HepG2 (cell line): ENCODE measurements at regions not wholly inside any gene's neighbourhood (a gene's known extent, or its start where the extent isn't known, plus 50 kb on each side); places are given as distances from the start of the nearest gene placed in this dataset.

ENCODE experiments used
- POLR2A ChIP-seq, 2 experiments: IDR thresholded peaks; 2 replicates each; pipeline ENCODE4 v1.6.1; 2011; ENCODE audit warnings: low read depth in 2 of 2, low read length in 2 of 2, mild to moderate bottlenecking in 1 of 2, moderate library complexity in 1 of 2; ENCODE audit not compliant: insufficient read depth in 1 of 2
- TARDBP ChIP-seq: sonication (generic); formaldehyde crosslinking; IDR thresholded peaks from 2 replicates; pipeline ENCODE4 v1.8.0; 2022; ENCODE audit warnings: mild to moderate bottlenecking, missing genetic modification reagents
- TBL1XR1 ChIP-seq: fragments of 150-350 bp; IDR thresholded peaks from 2 replicates; pipeline ENCODE4 v1.6.1; 2014; ENCODE audit warnings: borderline replicate concordance, low read length; ENCODE audit not compliant: partially characterized antibody
- ZSCAN31 ChIP-seq: sonication (generic); formaldehyde crosslinking; IDR thresholded peaks from 2 replicates; pipeline ENCODE4 v1.5.0; 2020; ENCODE audit warnings: low read depth, mild to moderate bottlenecking, missing genetic modification reagents

GRCh38 chr5:2003206-2003605 lies 120.5 kb upstream of the IRX4 start:
- TF ChIP-seq TARDBP (CRISPR knock-in tag): no peak
- TF ChIP-seq ZSCAN31: no peak
- TF ChIP-seq POLR2A (IDR thresholded peaks at IDR 0.05; ENCODE audit: insufficient read depth in 1 of 2, low read depth in 2 of 2, low read length in 2 of 2): no peak
- no peak for TF ChIP-seq TBL1XR1
